Spleen (tissue), 11 donors: ENCODE measurements at regions not wholly inside any gene's neighbourhood (a gene's known extent, or its start where the extent isn't known, plus 50 kb on each side); places are given as distances from the start of the nearest gene placed in this dataset.

Experiments
- DNase-seq: peaks from one replicate; pipeline ENCODE4 v3.0.0-alpha.2; 2020
- H3K27ac ChIP-seq, 8 donors: fragments of 200-600 bp; sonication (generic) in 7 of 8; 1 replicate in 4 of 8; 2 replicates in 4 of 8; pipeline versions ENCODE4 v1.5.0 to v1.8.0; 2016 to 2021; ENCODE audit warnings: inconsistent platforms in 4 of 8, mild to moderate bottlenecking in 4 of 8, moderate library complexity in 1 of 8
- H3K27me3 ChIP-seq, 7 donors: fragments of 200-600 bp; sonication (generic) in 6 of 7; replicated peaks in 1 of 7; 1 replicate in 4 of 7; 2 replicates in 3 of 7; pipeline versions ENCODE4 v1.5.0 to v1.8.0; 2016 to 2021; ENCODE audit warnings: inconsistent platforms in 3 of 7, mild to moderate bottlenecking in 1 of 7
- H3K36me3 ChIP-seq, 6 donors: fragments of 200-600 bp; sonication (generic) in 5 of 6; 1 replicate in 4 of 6; 2 replicates in 2 of 6; pipeline versions ENCODE4 v1.5.0 to v1.8.0; 2016 to 2021; ENCODE audit warnings: inconsistent platforms in 2 of 6
- H3K4me1 ChIP-seq, 6 donors: fragments of 200-600 bp; sonication (generic) in 5 of 6; 1 replicate in 3 of 6; 2 replicates in 3 of 6; pipeline versions ENCODE4 v1.5.0 to v1.8.0; 2016 to 2021; ENCODE audit warnings: inconsistent platforms in 3 of 6
- H3K4me3 ChIP-seq, 8 donors: fragments of 200-600 bp; sonication (generic) in 7 of 8; 1 replicate in 4 of 8; 2 replicates in 4 of 8; pipeline versions ENCODE4 v1.5.0 to v1.8.0; 2016 to 2021; ENCODE audit warnings: inconsistent platforms in 4 of 8, mild to moderate bottlenecking in 4 of 8, moderate library complexity in 2 of 8
- H3K9me3 ChIP-seq, 8 donors: fragments of 200-600 bp; sonication (generic) in 7 of 8; 1 replicate in 4 of 8; 2 replicates in 4 of 8; pipeline versions ENCODE4 v1.5.0 to v1.8.0; 2016 to 2021; ENCODE audit warnings: inconsistent platforms in 4 of 8
- POLR2A ChIP-seq, 3 donors: fragments of 450-650 bp; IDR thresholded peaks; one replicate each; pipeline ENCODE4 v1.5.1; 2017; ENCODE audit warnings: antibody characterized with exemption in 3 of 3, mild to moderate bottlenecking in 1 of 3
- POLR2AphosphoS5 ChIP-seq, 3 donors: sonication (generic); formaldehyde crosslinking; IDR thresholded peaks; one replicate each; pipeline ENCODE4 v1.5.1; 2017; ENCODE audit warnings: antibody characterized with exemption in 3 of 3
- WGBS, 5 donors: extraction: QIAGEN DNeasy Blood & Tissue Kit in 3 of 5; methylation state at CpG; one replicate each; pipeline versions ENCODE4 v1.1.5 to v1.1.7; 2013 to 2018; 5-methylcytosine and 5-hydroxymethylcytosine counted together
- intact Hi-C: fragments of 100-400 bp; cut with DNase I; formaldehyde crosslinking; loops from one replicate; pipeline ENCODE4 v1.15.0; 2023; ENCODE audit warnings: low total_unique reads
- TF ChIP-seq, protein P1 (sequence below), 11 experiments: fragments of 200-600 bp in 7 of 11; fragments of 450-650 bp in 4 of 11; sonication (generic) in 4 of 11; IDR thresholded peaks in 8 of 11; conservative IDR thresholded peaks in 3 of 11; 1 replicate in 7 of 11; 2 replicates in 4 of 11; pipeline versions ENCODE4 v1.4.0 to v1.8.0; 2016 to 2021; ENCODE audit warnings: antibody characterized with exemption in 11 of 11, inconsistent platforms in 4 of 11, mild to moderate bottlenecking in 1 of 11
- donor health status: healthy with polysubstance abuse.
- donor health status: DM: no; HTN: no; CAD: no; lungs with moderate emphysema.
- donor health status: DM: no; HTN: no; CAD: no.
- donor health status: Bipolar disorder and iron deficiency.
- donor health status: healthy.
- donor health status: DM: no; HTN: no; CAD: no.
- donor health status: DM: yes; HTN: yes; CAD: no.

DNA sequence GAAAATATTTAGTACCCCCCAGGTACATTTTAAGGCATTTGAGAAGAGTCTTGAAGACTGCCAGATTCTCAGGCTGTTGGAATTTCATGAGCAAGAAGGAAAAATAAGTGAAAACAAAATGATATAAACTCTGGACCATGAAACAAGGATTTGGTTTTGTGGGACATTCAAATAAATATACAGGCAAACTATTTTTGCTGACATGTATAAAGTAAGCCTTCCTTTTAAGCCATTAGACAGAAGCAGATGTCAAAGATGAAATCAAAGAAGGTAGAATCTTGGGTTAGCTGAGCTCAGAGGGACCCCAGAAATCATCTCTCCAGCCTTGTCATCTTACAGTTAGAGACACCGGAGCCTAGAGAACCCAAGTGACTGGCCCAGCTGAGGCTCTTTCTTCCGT, 51.3 kb upstream of the ACSL3 start:
- intact Hi-C loops = no loop called here
- 89 to 98% (median 93%) methylated on average over 2 of the region's 2 CpGs for WGBS, 5 donors
- no peaks in the 10 kb centered on the region for H3K27me3 ChIP-seq
- TF ChIP-seq, protein P1, sequence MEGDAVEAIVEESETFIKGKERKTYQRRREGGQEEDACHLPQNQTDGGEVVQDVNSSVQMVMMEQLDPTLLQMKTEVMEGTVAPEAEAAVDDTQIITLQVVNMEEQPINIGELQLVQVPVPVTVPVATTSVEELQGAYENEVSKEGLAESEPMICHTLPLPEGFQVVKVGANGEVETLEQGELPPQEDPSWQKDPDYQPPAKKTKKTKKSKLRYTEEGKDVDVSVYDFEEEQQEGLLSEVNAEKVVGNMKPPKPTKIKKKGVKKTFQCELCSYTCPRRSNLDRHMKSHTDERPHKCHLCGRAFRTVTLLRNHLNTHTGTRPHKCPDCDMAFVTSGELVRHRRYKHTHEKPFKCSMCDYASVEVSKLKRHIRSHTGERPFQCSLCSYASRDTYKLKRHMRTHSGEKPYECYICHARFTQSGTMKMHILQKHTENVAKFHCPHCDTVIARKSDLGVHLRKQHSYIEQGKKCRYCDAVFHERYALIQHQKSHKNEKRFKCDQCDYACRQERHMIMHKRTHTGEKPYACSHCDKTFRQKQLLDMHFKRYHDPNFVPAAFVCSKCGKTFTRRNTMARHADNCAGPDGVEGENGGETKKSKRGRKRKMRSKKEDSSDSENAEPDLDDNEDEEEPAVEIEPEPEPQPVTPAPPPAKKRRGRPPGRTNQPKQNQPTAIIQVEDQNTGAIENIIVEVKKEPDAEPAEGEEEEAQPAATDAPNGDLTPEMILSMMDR (IDR thresholded peaks at IDR 0.05 in 8 of 11, conservative IDR thresholded peaks at IDR 0.05 in 3 of 11) = no peak
- no peak for TF ChIP-seq POLR2A (IDR thresholded peaks at IDR 0.05)
- no peak for TF ChIP-seq POLR2AphosphoS5 (IDR thresholded peaks at IDR 0.05)
- peaks cover 0 to 23% (median 2%) of the 10 kb centered on the region in 6 donors for H3K4me1 ChIP-seq
- H3K4me3 ChIP-seq = no peak overlapping the region
- no peaks in the 10 kb centered on the region for H3K9me3 ChIP-seq
- H3K36me3 ChIP-seq = no peaks in the 10 kb centered on the region
- H3K27ac ChIP-seq = no peak overlapping the region
- no peak for DNase-seq

DNA sequence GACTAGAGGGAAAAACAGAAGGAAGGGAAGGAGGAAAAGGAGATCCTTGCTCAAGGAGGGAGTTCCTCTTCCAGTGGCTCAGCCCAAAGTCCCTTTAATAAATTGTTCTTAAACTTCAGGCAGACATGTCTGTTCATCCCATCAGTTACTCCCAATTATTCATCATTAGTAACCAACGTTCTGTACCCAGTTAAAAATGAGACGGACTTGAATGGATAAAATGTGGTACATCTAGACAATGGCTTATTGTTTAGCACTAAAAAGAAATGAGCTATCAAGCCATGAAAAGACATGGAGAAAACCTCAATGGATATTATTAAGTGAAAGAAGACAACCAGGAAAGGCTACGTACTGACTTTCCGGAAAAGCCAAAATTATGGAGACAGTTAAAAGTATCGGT, 50.8 kb upstream of the ACSL3 start:
- no peaks in the 10 kb centered on the region for H3K36me3 ChIP-seq
- 90 to 96% (median 95%) methylated on average over 5 of the region's 5 CpGs for WGBS, 5 donors
- H3K27me3 ChIP-seq = no peaks in the 10 kb centered on the region
- intact Hi-C loops = no loop called here
- H3K27ac ChIP-seq = no peak overlapping the region
- DNase-seq = no peak
- no peak for TF ChIP-seq POLR2AphosphoS5 (IDR thresholded peaks at IDR 0.05)
- no peak for TF ChIP-seq POLR2A (IDR thresholded peaks at IDR 0.05)
- TF ChIP-seq, protein P1 (IDR thresholded peaks at IDR 0.05 in 8 of 11, conservative IDR thresholded peaks at IDR 0.05 in 3 of 11) = no peak
- H3K4me3 ChIP-seq = no peak overlapping the region
- H3K9me3 ChIP-seq = no peaks in the 10 kb centered on the region
- peaks cover 0 to 19% (median 2%) of the 10 kb centered on the region in 6 donors for H3K4me1 ChIP-seq
